Iris pigment epithelial cell (primary cell): ENCODE measurements at regions not wholly inside any gene's neighbourhood (a gene's known extent, or its start where the extent isn't known, plus 50 kb on each side); places are given as distances from the start of the nearest gene placed in this dataset.

Experiments
- DNase-seq: peaks from one replicate; pipeline ENCODE4 v3.0.0-alpha.2; 2011; ENCODE audit warnings: low read depth

GRCh38 chr4:4637710-4638109 is 95.9 kb upstream of the STX18 start:
- no peak for DNase-seq

- no peak for DNase-seq
Observed at GRCh38 chr4:4633431-4633830, 91.6 kb upstream of the STX18 start.

- DNase-seq: no peak
Observed at GRCh38 chr4:4631150-4631549, 89.3 kb upstream of the STX18 start.

GRCh38 chr4:4627906-4628305 is 86.1 kb upstream of the STX18 start:
- no peak for DNase-seq

GRCh38 chr4:4627111-4627510 is 85.3 kb upstream of the STX18 start:
- DNase-seq: no peak

- peak; percentile 70 for DNase-seq
Observed at GRCh38 chr4:4625488-4625887, 83.6 kb upstream of the STX18 start.

GRCh38 chr4:4624276-4624897 is 82.5 kb upstream of the STX18 start:
- no peak for DNase-seq

GRCh38 chr4:4619821-4620220 is 78.0 kb upstream of the STX18 start:
- DNase-seq: no peak

- no peak for DNase-seq
Observed at GRCh38 chr4:4618847-4619246, 77.0 kb upstream of the STX18 start.

GRCh38 chr4:4614925-4615678 is 73.3 kb upstream of the STX18 start:
- peak; percentile 24 for DNase-seq

GRCh38 chr4:4613641-4614286 is 71.9 kb upstream of the STX18 start:
- DNase-seq: no peak

- DNase-seq: no peak
Observed at GRCh38 chr4:4613126-4613465, 71.2 kb upstream of the STX18 start.

- no peak for DNase-seq
Observed at GRCh38 chr4:4610672-4611071, 68.8 kb upstream of the STX18 start.

GRCh38 chr4:4609622-4610334 is 67.9 kb upstream of the STX18 start:
- no peak for DNase-seq

- no peak for DNase-seq
Observed at GRCh38 chr4:4608214-4608537, 66.3 kb upstream of the STX18 start.

GRCh38 chr4:4607336-4608213 is 65.7 kb upstream of the STX18 start:
- DNase-seq: no peak

- DNase-seq: peak; percentile 38
Observed at GRCh38 chr4:4606321-4606720, 64.5 kb upstream of the STX18 start.

GRCh38 chr4:4605849-4606248 is 64.0 kb upstream of the STX18 start:
- no peak for DNase-seq

GRCh38 chr4:4603592-4603991 is 61.7 kb upstream of the STX18 start:
- DNase-seq: no peak

GRCh38 chr4:4603067-4603466 is 61.2 kb upstream of the STX18 start:
- DNase-seq: no peak

GRCh38 chr4:4602468-4602867 is 60.6 kb upstream of the STX18 start:
- DNase-seq: no peak

- DNase-seq: no peak
Observed at GRCh38 chr4:4601803-4602369, 60.0 kb upstream of the STX18 start.
